ENCODE measurements at regions not wholly inside any gene's neighbourhood (a gene's known extent, or its start where the extent isn't known, plus 50 kb on each side); places are given as distances from the start of the nearest gene placed in this dataset.
"Not testable (repeated sequence)": the region's sequence is repeated elsewhere in the genome, so short reads cannot be mapped to it uniquely, and the experiment has no call there.

GRCh38 chr20:48350313-48350988, 477.3 kb downstream of the PREX1 start:
- DNase-seq: peak in 1 of 2 donors; percentile 7

- DNase-seq: no peak
Observed at GRCh38 chr20:48349656-48350055, 478.1 kb downstream of the PREX1 start.

- no peak for DNase-seq
Observed at GRCh38 chr20:48348022-48348421, 479.8 kb downstream of the PREX1 start.

GRCh38 chr20:48342822-48343513, 484.8 kb downstream of the PREX1 start:
- no peak for DNase-seq

GRCh38 chr20:48340883-48341281, 486.9 kb downstream of the PREX1 start:
- DNase-seq: no peak

- no peak for DNase-seq
Observed at GRCh38 chr20:48339986-48340882, 487.6 kb downstream of the PREX1 start.

- DNase-seq: no peak
Observed at GRCh38 chr20:48339190-48339985, 488.4 kb downstream of the PREX1 start.

GRCh38 chr20:48338717-48339116, 489.1 kb downstream of the PREX1 start:
- no peak for DNase-seq

GRCh38 chr20:48336597-48336996, 491.2 kb downstream of the PREX1 start:
- DNase-seq: no peak

- no peak for DNase-seq
Observed at GRCh38 chr20:48335308-48336050, 492.3 kb downstream of the PREX1 start.

GRCh38 chr20:48333707-48334106, 494.1 kb downstream of the PREX1 start:
- DNase-seq: no peak

GRCh38 chr20:48332555-48332954, 495.2 kb downstream of the PREX1 start:
- no peak for DNase-seq

- DNase-seq: no peak
Observed at GRCh38 chr20:48331518-48332286, 496.1 kb downstream of the PREX1 start.

GRCh38 chr20:48329676-48330664, 497.8 kb downstream of the PREX1 start:
- DNase-seq: no peak

- DNase-seq: no peak
Observed at GRCh38 chr20:48329031-48329615, 498.7 kb downstream of the PREX1 start.

- DNase-seq: not testable (repeated sequence)
Observed at GRCh38 chr20:48327848-48328247, 500.0 kb downstream of the PREX1 start.

- no peak for DNase-seq
Observed at GRCh38 chr20:48326868-48327267, 500.9 kb downstream of the PREX1 start.

GRCh38 chr20:48326434-48326691, 501.4 kb downstream of the PREX1 start:
- no peak for DNase-seq

GRCh38 chr20:48325656-48326433, 502.0 kb downstream of the PREX1 start:
- no peak for DNase-seq

Measured in inflammatory macrophage treated with lipopolysaccharide for 1 hour (primary cell).